AG09309 (cell line): ENCODE measurements at regions not wholly inside any gene's neighbourhood (a gene's known extent, or its start where the extent isn't known, plus 50 kb on each side); places are given as distances from the start of the nearest gene placed in this dataset.

Experiments used
- DNase-seq: peaks from one replicate; pipeline ENCODE4 v3.0.0-alpha.2; 2010; ENCODE audit warnings: low read depth
- H3K4me3 ChIP-seq: 2 replicates; pipeline ENCODE4 v1.5.1; 2011; ENCODE audit warnings: mild to moderate bottlenecking, low read depth, low read length, moderate library complexity; ENCODE audit not compliant: control insufficient read depth
- CTCF ChIP-seq: IDR thresholded peaks from 2 replicates; pipeline ENCODE4 v1.5.1; 2011; ENCODE audit warnings: mild to moderate bottlenecking, low read depth, low read length, inconsistent platforms; ENCODE audit not compliant: insufficient read depth, control insufficient read depth; ENCODE audit errors: missing control alignments

- DNase-seq = no peak
Observed at GRCh38 chr16:86740298-86740697, 161.9 kb downstream of the FOXL1 start.

GRCh38 chr16:86740906-86741799, 162.8 kb downstream of the FOXL1 start:
- no peak for DNase-seq
- TF ChIP-seq CTCF = no peak
- peak overlapping the region; percentile 41 for H3K4me3 ChIP-seq

More at GRCh38 chr16:86740298-86740697, 161.9 kb downstream of the FOXL1 start:
- no peak for TF ChIP-seq CTCF
- H3K4me3 ChIP-seq = no peak overlapping the region

- no peak for DNase-seq
- no peak for TF ChIP-seq CTCF
- no peak overlapping the region for H3K4me3 ChIP-seq
Observed at GRCh38 chr16:86747761-86748160, 169.4 kb downstream of the FOXL1 start.

GRCh38 chr16:86748652-86749051, 170.3 kb downstream of the FOXL1 start:
- DNase-seq = no peak
- no peak overlapping the region for H3K4me3 ChIP-seq
- TF ChIP-seq CTCF = no peak

GRCh38 chr16:86751076-86752030, 173.0 kb downstream of the FOXL1 start:
- TF ChIP-seq CTCF = no peak
- H3K4me3 ChIP-seq = no peak overlapping the region
- DNase-seq = peak; percentile 67

GRCh38 chr16:86752582-86753175, 174.3 kb downstream of the FOXL1 start:
- TF ChIP-seq CTCF = no peak
- H3K4me3 ChIP-seq = no peak overlapping the region
- no peak for DNase-seq
